ENCODE measurements at regions not wholly inside any gene's neighbourhood (a gene's known extent, or its start where the extent isn't known, plus 50 kb on each side); places are given as distances from the start of the nearest gene placed in this dataset.

- H3K9ac ChIP-seq (ENCODE audit: insufficient read depth in 1 of 2, low read depth in 2 of 2, low read length in 2 of 2), result no peak overlapping the region
- no TSS peak for BruUV-seq (replicated peaks)
- 1% methylated on average over 3 of the region's 3 CpGs for WGBS (ENCODE audit: insufficient coverage, low coverage, missing lambda C conversion rate)
These were observed 131.1 kb downstream of the MTERF1 start for GRCh38 chr7:91749418-91749817.

GRCh38 chr7:91750091-91750490 lies 130.4 kb downstream of the MTERF1 start:
- Histone ChIP-seq H3K27me3 (ENCODE audit: control insufficient read depth in 2 of 2, insufficient read depth in 2 of 2, low read length in 2 of 2) (no peaks in the 10 kb centered on the region), H3K36me3 (ENCODE audit: control insufficient read depth, insufficient read depth, low read length) (no peaks in the 10 kb centered on the region), H2AFZ (ENCODE audit: low read depth, low read length) (no peak overlapping the region), H3K79me2 (ENCODE audit: control insufficient read depth, insufficient read depth, low read length) (no peaks in the 10 kb centered on the region), H3K9me1 (ENCODE audit: control insufficient read depth, insufficient read depth, low read length) (no peaks in the 10 kb centered on the region), H3K4me1 (replicated peaks in 1 of 2; ENCODE audit: control insufficient read depth in 2 of 2, insufficient read depth in 2 of 2, low read length in 2 of 2) (no peaks in the 10 kb centered on the region), H3K9me3 (replicated peaks; ENCODE audit: control insufficient read depth, insufficient read depth, low read depth, low read length) (no peaks in the 10 kb centered on the region), H3K4me3 (no peak overlapping the region), H3K4me2 (ENCODE audit: insufficient read depth, low read length) (no peak overlapping the region), H3K27ac (ENCODE audit: extremely low read depth, low read depth, low read length) (no peak overlapping the region), H4K20me1 (replicated peaks; ENCODE audit: control insufficient read depth, insufficient read depth, low read length) (no peaks in the 10 kb centered on the region), H3K9ac (ENCODE audit: insufficient read depth in 1 of 2, low read depth in 2 of 2, low read length in 2 of 2) (no peak overlapping the region)
- intact Hi-C loops (cut with micrococcal nuclease) (no loop called here), in situ Hi-C loops (cut with MboI) (no loop called here)
- CTCF ChIA-PET (ENCODE audit: low intra/inter-chr PET ratio), result no interaction called here
- FAIRE-seq (no peak), DNase-seq (ENCODE audit: extremely low read depth in 1 of 4, low spot score in 3 of 4) (no peak), ATAC-seq (no peak)
- no TSS peak for BruUV-seq (replicated peaks)
- TF ChIP-seq ZNF77 (CRISPR knock-in tag; IDR thresholded peaks at IDR 0.05) (no peak), POLR2A (conservative IDR thresholded peaks at IDR 0.05) (no peak), POLR3A (IDR thresholded peaks at IDR 0.05; ENCODE audit: borderline replicate concordance, extremely low read depth, insufficient read depth, insufficient read length) (no peak), ATF2 (CRISPR knock-in tag; IDR thresholded peaks at IDR 0.05) (no peak), BRD9 (IDR thresholded peaks at IDR 0.05; ENCODE audit: low read depth, partially characterized antibody) (no peak), ZBTB9 (CRISPR knock-in tag; IDR thresholded peaks at IDR 0.05) (no peak)
- POLR2A ChIA-PET, result interaction anchor here (0.6 kb wide), 1 partner anchor 42 kb away, joined by 3 read pairs; no protein-coding TSS in a partner anchor
- WGBS (ENCODE audit: insufficient coverage, low coverage, missing lambda C conversion rate), result 22% methylated on average over 1 of the region's 1 CpG

More at GRCh38 chr7:91749418-91749817, 131.1 kb downstream of the MTERF1 start:
- no peak for ATAC-seq
- TF ChIP-seq ZNF507 (tag; conservative IDR thresholded peaks at IDR 0.05), result peak; percentile 92
- no peak for TF ChIP-seq L3MBTL2 (IDR thresholded peaks at IDR 0.05)
- H3K9me3 ChIP-seq (replicated peaks; ENCODE audit: control insufficient read depth, insufficient read depth, low read depth, low read length), result no peaks in the 10 kb centered on the region
- DNase-seq (ENCODE audit: extremely low read depth in 1 of 4, low spot score in 3 of 4), result no peak
- H3K4me1 ChIP-seq (replicated peaks in 1 of 2; ENCODE audit: control insufficient read depth in 2 of 2, insufficient read depth in 2 of 2, low read length in 2 of 2), result no peaks in the 10 kb centered on the region
- no peaks in the 10 kb centered on the region for H3K36me3 ChIP-seq (ENCODE audit: control insufficient read depth, insufficient read depth, low read length)
- no peak overlapping the region for H3K27ac ChIP-seq (ENCODE audit: extremely low read depth, low read depth, low read length)
- intact Hi-C loops (cut with micrococcal nuclease) (no loop called here), in situ Hi-C loops (cut with MboI) (no loop called here)
- no peaks in the 10 kb centered on the region for H3K79me2 ChIP-seq (ENCODE audit: control insufficient read depth, insufficient read depth, low read length)
- no peak overlapping the region for H3K4me3 ChIP-seq
- no peaks in the 10 kb centered on the region for H4K20me1 ChIP-seq (replicated peaks; ENCODE audit: control insufficient read depth, insufficient read depth, low read length)
- H3K27me3 ChIP-seq (ENCODE audit: control insufficient read depth in 2 of 2, insufficient read depth in 2 of 2, low read length in 2 of 2), result no peaks in the 10 kb centered on the region
- ChIA-PET POLR2A (no interaction called here), CTCF (ENCODE audit: low intra/inter-chr PET ratio) (no interaction called here)
- H3K9me1 ChIP-seq (ENCODE audit: control insufficient read depth, insufficient read depth, low read length), result no peaks in the 10 kb centered on the region
- no peak overlapping the region for H3K4me2 ChIP-seq (ENCODE audit: insufficient read depth, low read length)
- FAIRE-seq, result no peak
- no peak overlapping the region for H2AFZ ChIP-seq (ENCODE audit: low read depth, low read length)
